ENCODE measurements at regions not wholly inside any gene's neighbourhood (a gene's known extent, or its start where the extent isn't known, plus 50 kb on each side); places are given as distances from the start of the nearest gene placed in this dataset.
"Not testable (repeated sequence)": the region's sequence is repeated elsewhere in the genome, so short reads cannot be mapped to it uniquely, and the experiment has no call there.

DNA sequence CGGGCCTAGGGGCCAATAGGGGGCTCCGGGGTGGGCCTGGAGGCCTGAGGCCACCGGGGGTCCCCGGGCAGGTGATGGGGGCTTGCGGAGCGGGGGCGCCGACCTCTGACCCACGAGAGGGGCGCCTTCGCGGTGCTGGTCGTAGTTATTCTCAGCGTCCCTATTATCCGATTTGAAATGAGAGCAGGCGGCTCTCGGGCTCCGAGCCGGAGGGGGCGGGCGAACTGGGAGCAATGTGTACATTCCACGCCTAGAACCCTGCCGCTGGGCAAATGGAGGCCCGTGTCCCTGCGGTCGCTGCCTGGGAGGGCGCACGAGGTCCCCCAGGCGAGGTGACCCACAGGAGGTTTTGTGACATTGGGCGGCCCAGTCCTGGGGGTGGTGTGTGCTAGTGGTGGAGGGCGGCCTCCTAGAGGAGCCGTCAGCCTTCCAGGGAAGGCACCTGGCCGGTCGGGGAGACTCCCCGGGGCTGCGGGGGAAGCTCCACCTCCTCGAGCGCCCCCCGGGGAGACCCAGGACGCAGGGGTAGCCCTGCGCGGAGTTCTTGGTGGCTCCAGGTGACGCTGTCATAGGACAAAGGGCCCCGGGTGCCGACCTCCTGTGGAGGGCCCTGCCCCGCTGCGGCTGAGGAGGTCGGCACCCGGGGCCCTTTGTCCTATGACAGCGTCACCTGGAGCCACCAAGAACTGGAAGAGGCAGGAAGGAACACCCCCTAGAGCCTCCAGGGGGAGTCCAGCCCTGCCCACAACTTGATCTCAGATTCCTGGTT is 102.6 kb upstream of the PRKX start:
- peak; percentile 24 to 33 for DNase-seq

DNA sequence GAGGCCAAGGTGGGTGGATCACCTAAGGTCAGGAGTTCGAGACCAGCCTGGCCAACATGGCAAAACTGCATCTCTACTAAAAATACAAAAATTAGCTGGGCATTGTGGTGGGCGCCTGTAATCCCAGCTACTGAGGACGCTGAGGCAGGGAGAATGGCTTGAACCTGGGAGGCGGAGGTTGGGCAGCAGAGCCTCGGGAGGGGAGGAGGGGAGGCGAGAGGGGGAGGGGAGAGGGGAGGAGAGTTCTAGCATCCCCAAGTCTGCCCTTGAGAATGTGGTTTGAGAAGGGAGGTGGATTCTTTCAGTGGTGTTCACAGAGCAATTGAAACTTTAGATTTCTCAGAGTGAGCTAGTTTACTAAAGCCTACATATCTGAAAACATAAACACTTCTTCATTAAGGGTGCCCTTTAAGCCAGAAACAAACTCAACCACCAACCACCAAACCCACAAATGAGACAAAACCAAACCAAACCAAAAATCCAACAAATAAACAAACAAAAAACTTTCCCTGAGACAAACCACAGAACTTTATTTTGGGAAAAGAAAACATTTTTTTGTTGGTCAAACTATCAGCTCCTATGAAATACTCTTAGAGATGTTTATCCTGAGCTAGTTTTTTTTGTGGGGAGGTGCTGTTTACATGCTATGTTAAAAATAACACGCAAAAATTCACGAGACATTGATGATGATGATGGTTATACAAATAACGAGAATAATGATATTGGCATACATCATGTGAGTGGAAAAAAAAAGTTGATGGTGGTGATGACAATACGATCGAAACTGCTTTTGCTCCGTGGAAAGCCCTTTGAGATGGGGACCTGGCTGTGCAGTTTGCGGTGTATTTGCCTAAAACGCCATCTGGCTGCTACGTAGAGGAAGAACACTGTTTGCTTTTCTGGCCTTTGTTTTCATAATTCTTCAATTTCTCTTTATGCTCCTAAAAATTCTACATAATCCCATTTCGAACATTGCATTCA is 98.2 kb upstream of the PRKX start:
- peak; percentile 21 to 57 for DNase-seq

DNA sequence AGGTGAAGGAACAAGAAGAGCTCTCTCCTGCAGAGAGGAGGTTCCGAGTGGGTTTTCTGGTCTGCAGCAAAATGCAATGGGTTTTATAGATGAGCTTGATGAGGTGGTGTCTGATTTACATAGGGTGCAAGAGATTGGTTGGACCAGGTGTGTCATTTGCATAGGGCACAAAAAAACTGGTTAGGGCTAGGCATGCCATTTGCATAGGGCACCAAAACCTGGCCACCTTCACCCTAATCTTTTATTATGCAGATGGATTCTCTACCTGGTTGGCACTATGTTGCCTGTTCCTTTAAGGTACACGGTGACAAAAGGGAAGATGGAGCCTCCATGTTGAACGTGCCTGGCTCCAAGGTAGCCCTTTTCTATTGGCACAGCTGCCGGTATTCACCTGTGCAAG is 94.5 kb upstream of the PRKX start:
- no peak for DNase-seq

DNA sequence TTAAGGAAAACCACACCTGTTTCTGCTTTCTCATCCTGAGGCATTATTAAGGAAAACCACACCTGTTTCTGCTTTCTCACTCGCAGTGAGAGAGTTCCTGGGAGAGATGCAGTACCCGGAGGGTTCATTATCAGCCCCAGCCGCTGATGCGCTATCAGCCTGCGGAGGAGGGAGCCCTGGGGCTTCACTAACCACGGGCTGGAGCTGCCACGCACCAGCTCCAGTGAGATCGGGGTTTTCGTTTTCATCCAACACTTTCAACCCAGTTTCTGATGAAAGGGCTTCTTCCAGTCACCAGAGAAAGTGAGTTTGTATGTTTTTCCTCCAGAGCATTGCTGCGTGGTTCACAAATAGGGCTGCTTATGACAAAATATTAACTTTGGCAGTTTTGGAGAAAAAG is 93.2 kb upstream of the PRKX start:
- no peak for DNase-seq

DNA sequence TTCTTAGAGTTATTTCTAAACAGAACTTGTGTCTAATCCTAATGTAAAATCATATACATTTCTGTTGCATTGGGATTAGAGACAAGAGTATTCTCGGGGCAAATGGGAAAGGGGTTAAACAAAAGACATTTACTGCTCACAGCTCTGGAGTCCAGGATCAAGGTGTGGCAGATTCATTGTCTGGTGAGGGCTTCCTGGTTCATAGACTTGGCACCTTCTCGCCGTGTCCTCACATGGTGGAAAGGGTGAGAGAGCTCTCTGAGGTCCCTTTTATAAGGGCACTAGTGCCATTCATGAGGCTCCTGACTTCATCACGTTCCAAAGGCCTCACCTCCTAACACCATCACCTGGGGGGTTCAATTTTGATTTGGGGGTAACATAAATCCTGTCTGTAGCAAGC is 90.3 kb upstream of the PRKX start:
- no peak for DNase-seq

DNA sequence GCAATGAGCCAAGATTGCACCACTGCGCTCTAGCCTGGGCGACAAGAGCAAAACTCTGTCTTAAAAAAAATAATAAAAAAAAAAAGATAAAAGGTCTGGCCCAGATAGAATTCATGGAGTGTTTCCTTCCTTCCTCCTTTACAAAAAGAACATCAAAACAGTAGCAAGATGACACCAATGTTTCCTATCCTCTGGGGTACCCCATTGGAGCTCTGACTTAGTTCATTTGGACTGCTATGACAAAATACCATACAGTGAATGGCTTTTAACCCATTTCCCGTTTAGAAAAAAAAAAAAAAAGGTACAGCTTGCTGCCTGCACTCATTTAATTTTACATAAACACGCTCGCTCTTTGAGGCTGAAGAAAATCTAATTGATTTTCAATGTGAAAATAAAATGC is 89.9 kb upstream of the PRKX start:
- DNase-seq, result no peak

DNA sequence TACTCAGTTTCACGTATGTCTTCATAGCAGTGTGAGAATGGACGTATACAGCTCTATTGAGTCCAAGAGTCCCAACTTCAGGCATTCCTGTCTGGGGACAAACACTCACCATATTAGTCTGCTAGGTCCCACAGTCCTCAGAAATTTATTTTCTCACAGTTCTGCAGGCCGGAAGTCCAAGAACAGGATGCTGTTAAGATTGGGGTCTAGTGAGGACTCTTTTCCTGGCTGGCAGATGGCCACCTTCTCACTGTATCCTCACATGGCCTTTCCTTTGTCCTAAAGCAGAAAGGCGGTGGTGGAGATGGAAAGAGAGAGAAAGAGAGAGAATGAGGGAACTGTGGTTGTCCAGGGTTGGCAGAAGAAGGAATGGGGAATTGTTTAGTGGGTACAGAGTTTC is 82.0 kb upstream of the PRKX start:
- not testable (repeated sequence) for DNase-seq

DNA sequence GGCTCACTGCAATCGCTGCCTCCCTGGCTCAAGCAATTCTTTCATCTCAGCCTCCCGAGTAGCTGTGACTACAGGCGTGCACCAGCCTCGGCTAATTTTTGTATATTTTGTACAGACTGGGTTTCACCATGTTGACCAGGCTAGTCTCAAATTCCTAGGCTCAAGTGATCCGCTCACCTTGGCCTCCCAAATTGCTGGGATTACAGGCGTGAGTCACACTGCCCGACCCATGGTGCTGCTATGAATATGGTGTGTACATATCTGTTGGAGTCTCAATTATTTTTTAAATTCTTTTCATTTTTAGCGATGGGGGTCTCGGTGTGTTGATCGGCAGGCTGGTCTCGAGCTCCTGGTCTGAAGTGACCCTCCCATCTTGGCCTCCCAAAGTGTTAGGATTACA is 78.0 kb upstream of the PRKX start:
- DNase-seq, result no peak

DNA sequence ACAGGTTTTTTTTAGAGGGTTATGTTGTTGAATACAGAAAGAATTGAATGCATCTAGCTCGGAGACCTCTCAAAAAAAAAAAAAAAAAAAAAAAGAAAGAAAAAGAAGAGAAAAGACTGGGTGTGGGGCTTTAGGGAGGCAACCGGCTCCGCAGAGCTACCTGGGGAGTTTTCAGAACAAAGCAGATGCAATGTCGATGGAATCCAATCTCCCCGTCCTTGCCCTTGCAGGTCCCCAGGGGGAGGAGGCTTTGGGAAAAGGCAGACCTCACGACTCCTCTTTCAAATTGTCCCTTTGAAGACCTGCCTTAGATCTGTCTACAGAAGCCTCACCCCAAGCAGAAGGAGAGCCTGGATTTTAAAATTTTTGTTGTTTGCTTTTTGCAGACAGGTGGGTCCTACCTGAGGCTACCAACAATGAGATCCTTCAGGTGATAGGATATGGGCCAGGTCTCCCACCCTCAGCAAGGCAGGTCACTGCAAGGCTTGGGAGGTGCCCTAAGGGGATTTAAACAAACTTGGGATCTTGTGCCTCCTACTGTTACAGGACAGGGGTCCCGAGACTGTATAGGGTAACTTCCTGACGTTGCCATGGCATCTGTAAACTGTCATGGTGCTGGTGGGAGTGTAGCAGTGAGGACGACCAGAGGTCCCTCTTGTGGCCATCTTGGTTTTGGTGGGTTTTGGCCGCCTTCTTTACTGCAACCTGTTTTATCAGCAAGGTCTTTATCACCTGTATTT is 75.2 kb upstream of the PRKX start:
- no peak for DNase-seq

DNA sequence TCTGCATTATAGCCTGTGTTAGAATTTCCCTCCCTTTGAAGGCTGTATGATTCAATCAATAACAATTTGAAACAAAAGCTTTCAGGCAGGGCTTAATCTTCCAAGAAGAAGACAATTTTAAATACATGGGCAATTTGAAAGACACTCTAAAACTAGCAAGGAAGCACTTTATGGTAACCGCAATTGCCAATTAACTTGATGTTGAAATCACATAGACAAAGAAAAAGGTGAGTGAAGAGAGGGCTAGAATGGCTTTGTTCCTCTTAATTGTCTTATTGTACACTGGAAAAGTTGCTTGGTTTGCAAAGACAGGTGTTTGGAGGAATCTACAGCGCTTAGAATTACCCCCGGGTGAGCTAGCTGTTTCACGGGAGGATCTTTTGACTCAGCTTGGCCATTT is 74.4 kb upstream of the PRKX start:
- no peak for DNase-seq

DNA sequence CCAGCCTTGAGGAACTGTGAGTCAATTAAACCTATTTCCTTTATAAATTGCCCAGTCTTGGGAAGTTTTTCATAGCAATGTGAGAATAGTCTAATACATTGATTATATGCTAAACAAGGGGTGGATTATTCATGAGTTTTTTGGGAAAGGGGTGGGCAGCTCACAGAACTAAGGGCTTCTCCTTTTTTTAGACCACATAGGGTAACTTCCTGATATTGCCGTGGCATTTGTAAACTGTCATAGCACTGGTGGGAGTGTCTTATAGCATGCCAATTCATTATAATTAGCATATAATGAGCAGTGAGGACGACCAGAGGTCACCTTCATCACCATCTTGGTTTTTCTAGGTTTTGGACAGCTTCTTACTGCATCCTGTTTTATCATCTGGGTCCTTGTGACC is 72.4 kb upstream of the PRKX start:
- peak; percentile 0 to 9 for DNase-seq

DNA sequence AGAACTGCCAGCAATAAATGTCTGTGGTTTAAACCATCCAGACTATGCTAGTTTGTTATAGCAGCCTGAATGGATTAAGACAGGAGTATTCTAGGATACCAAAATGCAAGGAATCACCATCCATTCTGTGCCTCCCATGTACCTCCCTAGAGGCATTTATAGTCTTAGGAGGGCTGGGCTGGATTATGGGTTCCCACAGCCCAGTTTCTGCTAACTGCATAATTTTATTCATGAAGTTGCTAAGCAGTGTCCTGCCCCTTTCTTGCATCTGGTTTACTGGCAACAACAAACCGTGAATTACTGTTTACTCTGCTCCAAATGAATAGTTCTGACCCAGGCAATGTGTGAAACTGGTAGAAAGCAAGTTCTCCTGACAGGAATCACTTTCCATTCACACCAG is 67.1 kb upstream of the PRKX start:
- no peak for DNase-seq

DNA sequence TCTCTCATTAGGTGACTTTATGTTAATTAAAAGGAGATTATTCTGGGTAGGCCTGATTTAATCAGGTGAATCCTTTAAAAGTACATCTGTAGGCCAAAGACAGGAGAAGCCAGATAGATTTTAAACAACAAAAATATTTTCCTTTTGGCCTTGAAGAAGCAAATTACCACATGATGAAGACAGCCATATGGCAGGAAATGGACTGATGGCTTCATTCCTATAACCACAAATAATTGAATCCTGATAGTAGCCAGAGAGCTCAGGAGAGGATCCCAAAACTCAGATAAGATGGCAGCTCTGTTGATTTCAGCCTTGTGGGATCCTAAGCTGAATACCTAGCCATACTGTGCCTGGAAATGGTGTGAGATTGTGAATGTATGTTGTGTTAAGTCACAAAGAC is 66.1 kb upstream of the PRKX start:
- no peak for DNase-seq

DNA sequence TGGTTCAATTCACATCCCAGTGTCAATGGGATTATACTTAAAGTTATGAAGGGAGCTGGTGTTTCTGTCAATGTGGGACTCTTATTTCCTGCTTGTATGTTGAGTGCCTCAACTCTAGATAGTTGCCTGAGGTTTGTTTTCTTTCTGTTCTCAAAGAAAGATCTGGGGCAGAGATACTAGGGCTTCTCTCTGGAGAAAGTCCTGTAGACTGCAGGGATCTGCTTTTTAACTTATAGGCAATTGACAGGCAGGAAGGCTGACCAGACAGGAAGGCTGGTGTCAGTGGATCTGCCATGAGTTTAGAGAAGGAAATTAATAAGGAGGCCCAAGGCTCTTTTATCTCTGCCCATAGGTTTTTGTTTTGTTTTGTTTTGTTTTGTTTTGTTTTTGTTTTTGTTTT is 64.0 kb upstream of the PRKX start:
- DNase-seq, result no peak

DNA sequence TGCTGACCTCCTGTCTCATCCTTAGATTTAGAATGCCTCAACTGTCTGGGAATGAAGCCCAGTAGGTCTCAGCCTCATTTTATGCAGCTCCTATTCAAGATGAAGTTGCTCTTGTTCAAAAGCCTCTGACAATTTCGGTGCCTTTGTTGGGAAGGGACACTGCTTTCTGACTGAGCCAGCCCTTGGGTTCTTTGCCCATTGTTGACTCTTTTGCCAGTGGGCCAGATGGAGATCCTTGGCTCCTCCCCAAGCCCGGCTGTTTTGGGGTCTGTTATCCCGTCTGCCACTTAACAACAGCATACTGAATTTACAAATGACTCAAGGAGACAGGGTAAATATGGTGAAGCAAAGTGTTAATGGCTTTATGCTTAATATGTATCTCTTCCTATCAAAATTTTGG is 58.3 kb upstream of the PRKX start:
- DNase-seq, result no peak

DNA sequence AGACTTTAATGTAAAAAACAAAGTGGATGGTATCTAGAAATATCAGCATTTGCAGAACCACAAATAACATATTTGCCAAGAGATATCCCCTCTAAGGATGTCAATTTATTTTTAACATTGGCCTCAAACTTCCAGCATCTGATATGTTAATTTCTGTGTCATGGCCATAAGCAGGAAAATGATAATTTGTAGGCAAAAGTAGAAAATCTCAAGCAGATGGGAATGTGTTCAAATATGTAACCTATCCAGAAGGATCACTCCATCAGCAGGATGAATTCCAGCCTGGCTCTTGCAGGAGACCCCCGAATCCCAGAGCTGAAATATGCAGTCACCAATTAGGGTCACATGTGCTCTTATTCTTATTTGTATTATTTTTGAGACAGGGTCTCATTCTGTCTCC is 55.4 kb upstream of the PRKX start:
- DNase-seq, result no peak
